HCT116 (cell line): ENCODE measurements at regions not wholly inside any gene's neighbourhood (a gene's known extent, or its start where the extent isn't known, plus 50 kb on each side); places are given as distances from the start of the nearest gene placed in this dataset.

Experiments
- ATAC-seq: fragments of 200-7000 bp; cut with Tn5 transposase; 2 replicates; pipeline ENCODE4 v1.9.1; 2020; ENCODE audit warnings: mild to moderate bottlenecking, moderate library complexity
- BruUV-seq: library from RNA; stranded (reverse); fragments of 400-500 nt; replicated peaks from 2 replicates; lab custom pipeline; 2021; lab: Mats Ljungman, UMichigan
- CTCF ChIA-PET: fragments of 300-600 bp; sonication (Branson Sonifier 250); formaldehyde crosslinking; loops from one replicate; lab custom pipeline; 2021; ENCODE audit warnings: antibody characterized with exemption; lab: Charles Lee
- POLR2A ChIA-PET: fragments of 300-600, 350-600 bp; sonication (Branson Sonifier 250); formaldehyde crosslinking; loops from one replicate; lab custom pipeline; 2021; ENCODE audit warnings: antibody characterized with exemption; lab: Charles Lee
- RAD21 ChIA-PET, 2 experiments: fragments of 300-600 bp; sonication (Branson Sonifier 250); formaldehyde crosslinking; loops; one replicate each; lab custom pipeline; 2023; ENCODE audit warnings: low total read pairs in 2 of 2; ENCODE audit not compliant: uncharacterized antibody in 2 of 2, unreplicated experiment in 2 of 2, low non-redundant PET in 1 of 2; lab: Charles Lee
- DNase-seq: peaks from one replicate; pipeline ENCODE4 v3.0.0-alpha.2; 2010; ENCODE audit warnings: low read depth, low spot score
- H2AFZ ChIP-seq: fragments of 200-600 bp; shearing (Covaris generic), sonication (generic); 2 replicates; pipeline ENCODE4 v1.6.1; 2017; ENCODE audit warnings: low read depth, mixed run types, mixed read lengths, antibody characterized with exemption, low read length; ENCODE audit not compliant: poor library complexity, severe bottlenecking
- H3K27ac ChIP-seq: 2 replicates; pipeline ENCODE4 v1.5.1; 2012; ENCODE audit warnings: low read depth, low read length
- H3K27me3 ChIP-seq: fragments of 200-600 bp; sonication (generic); 2 replicates; pipeline ENCODE4 v1.6.1; 2016; ENCODE audit warnings: mixed run types, low read length, mixed read lengths; ENCODE audit not compliant: insufficient read depth
- H3K36me3 ChIP-seq, 2 experiments: fragments of 200-500 bp in 1 of 2; fragments of 200-600 bp in 1 of 2; sonication (Bioruptor generic) in 1 of 2; sonication (generic) in 1 of 2; 2 replicates each; pipeline versions ENCODE4 v1.5.1 to v1.6.1; 2014 to 2016; ENCODE audit warnings: low read length in 2 of 2, inconsistent platforms in 1 of 2, mixed read lengths in 1 of 2, mixed run types in 1 of 2; ENCODE audit not compliant: insufficient read depth in 2 of 2, control insufficient read depth in 1 of 2
- H3K4me1 ChIP-seq, 2 experiments: fragments of 200-600 bp in 1 of 2; sonication (generic) in 1 of 2; 2 replicates each; pipeline versions ENCODE4 v1.5.1 to v1.6.1; 2012 to 2017; ENCODE audit warnings: low read length in 2 of 2, inconsistent platforms in 1 of 2, mild to moderate bottlenecking in 1 of 2, mixed read lengths in 1 of 2, mixed run types in 1 of 2, moderate library complexity in 1 of 2; ENCODE audit not compliant: insufficient read depth in 2 of 2, control insufficient read depth in 1 of 2
- H3K4me2 ChIP-seq: fragments of 200-600 bp; sonication (generic); 2 replicates; pipeline ENCODE4 v1.6.1; 2017; ENCODE audit warnings: mixed run types, low read length, mixed read lengths
- H3K4me3 ChIP-seq, 2 experiments: fragments of 200-600 bp in 1 of 2; sonication (generic) in 1 of 2; replicated peaks in 1 of 2; 2 replicates each; pipeline ENCODE4 v1.5.1; 2011 to 2016; ENCODE audit warnings: low read length in 2 of 2, control low read depth in 1 of 2, low read depth in 1 of 2, mild to moderate bottlenecking in 1 of 2, mixed read lengths in 1 of 2, mixed run types in 1 of 2
- H3K79me2 ChIP-seq: fragments of 200-600 bp; sonication (generic); 2 replicates; pipeline ENCODE4 v1.6.1; 2017; ENCODE audit warnings: mild to moderate bottlenecking, mixed run types, low read length, moderate library complexity, mixed read lengths; ENCODE audit not compliant: insufficient read depth
- H3K9ac ChIP-seq: fragments of 200-600 bp; sonication (generic); 2 replicates; pipeline ENCODE4 v1.6.1; 2016; ENCODE audit warnings: low read length, mixed read lengths
- H3K9me2 ChIP-seq: fragments of 200-600 bp; sonication (generic), shearing (Covaris generic); 2 replicates; pipeline ENCODE4 v1.6.1; 2017; ENCODE audit warnings: mixed run types, mild to moderate bottlenecking, moderate library complexity; ENCODE audit not compliant: insufficient read depth
- H3K9me3 ChIP-seq, 2 experiments: fragments of 200-500 bp in 1 of 2; fragments of 200-600 bp in 1 of 2; sonication (Bioruptor generic) in 1 of 2; sonication (generic) in 1 of 2; 2 replicates each; pipeline ENCODE4 v1.6.1; 2014 to 2017; ENCODE audit warnings: low read length in 2 of 2, mixed read lengths in 2 of 2, inconsistent platforms in 1 of 2, low read depth in 1 of 2, mild to moderate bottlenecking in 1 of 2, mixed run types in 1 of 2, moderate library complexity in 1 of 2; ENCODE audit not compliant: control insufficient read depth in 1 of 2, insufficient read depth in 1 of 2
- H4K20me1 ChIP-seq: fragments of 200-600 bp; sonication (generic), shearing (Covaris generic); 2 replicates; pipeline ENCODE4 v1.6.1; 2017; ENCODE audit warnings: mixed run types, mild to moderate bottlenecking, moderate library complexity; ENCODE audit not compliant: insufficient read depth
- CBX3 ChIP-seq: IDR thresholded peaks from 2 replicates; pipeline ENCODE4 v1.6.1; 2012; ENCODE audit warnings: low read depth
- CEBPB ChIP-seq: IDR thresholded peaks from 2 replicates; pipeline ENCODE4 v1.6.1; 2012; ENCODE audit warnings: low read depth
- EGR1 ChIP-seq: IDR thresholded peaks from 2 replicates; pipeline ENCODE4 v1.6.1; 2012; ENCODE audit warnings: low read depth
- ELF1 ChIP-seq: IDR thresholded peaks from 2 replicates; pipeline ENCODE4 v1.6.1; 2012; ENCODE audit warnings: low read depth, borderline replicate concordance
- EZH2 ChIP-seq: fragments of 200-600 bp; sonication (generic); IDR thresholded peaks from 2 replicates; pipeline ENCODE4 v1.6.1; 2017; ENCODE audit warnings: antibody characterized with exemption, mixed run types
- EZH2phosphoT487 ChIP-seq: fragments of 200-600 bp; IDR thresholded peaks from 2 replicates; pipeline ENCODE4 v1.6.1; 2018; ENCODE audit warnings: antibody characterized with exemption, borderline replicate concordance
- FOSL1 ChIP-seq: IDR thresholded peaks from 2 replicates; pipeline ENCODE4 v1.6.1; 2012; ENCODE audit warnings: low read depth
- JUND ChIP-seq: IDR thresholded peaks from 2 replicates; pipeline ENCODE4 v1.6.1; 2012
- POLR2A ChIP-seq: IDR thresholded peaks from 2 replicates; pipeline ENCODE4 v1.7.0; 2011; ENCODE audit warnings: borderline replicate concordance; ENCODE audit not compliant: insufficient read depth, insufficient read length; ENCODE audit errors: extremely low read depth
- POLR2AphosphoS5 ChIP-seq: IDR thresholded peaks from 2 replicates; pipeline ENCODE4 v1.6.1; 2011; ENCODE audit warnings: mild to moderate bottlenecking, low read depth, low read length, moderate library complexity
- RAD21 ChIP-seq: IDR thresholded peaks from 2 replicates; pipeline ENCODE4 v1.6.1; 2012; ENCODE audit warnings: low read depth, mild to moderate bottlenecking
- SIN3A ChIP-seq: IDR thresholded peaks from 2 replicates; pipeline ENCODE4 v1.6.1; 2012; ENCODE audit warnings: low read depth
- SP1 ChIP-seq: IDR thresholded peaks from 2 replicates; pipeline ENCODE4 v1.6.1; 2012; ENCODE audit warnings: low read depth
- SRF ChIP-seq: IDR thresholded peaks from 2 replicates; pipeline ENCODE4 v1.6.1; 2012; ENCODE audit warnings: low read depth
- YY1 ChIP-seq: IDR thresholded peaks from 2 replicates; pipeline ENCODE4 v1.6.1; 2011; ENCODE audit warnings: low read length, low read depth, moderate library complexity, mild to moderate bottlenecking; ENCODE audit not compliant: insufficient replicate concordance; ENCODE audit errors: extremely low read depth
- ZFX ChIP-seq: fragments of 450-650 bp; IDR thresholded peaks from 2 replicates; pipeline ENCODE4 v1.6.1; 2017
- ZNF274 ChIP-seq: fragments of 200-500 bp; sonication (Bioruptor generic); IDR thresholded peaks from 2 replicates; pipeline ENCODE4 v1.6.1; 2014; ENCODE audit warnings: mild to moderate bottlenecking, low read depth, low read length, inconsistent platforms
- intact Hi-C: fragments of 100-400 bp; cut with micrococcal nuclease; formaldehyde crosslinking; loops from 2 replicates; pipeline ENCODE4 v1.10.0; 2022
- TF ChIP-seq, protein P1 (sequence below): IDR thresholded peaks from 2 replicates; pipeline ENCODE4 v1.6.1; 2012
- TF ChIP-seq, protein P2 (sequence below), 3 experiments: fragments of 200-600 bp in 1 of 3; sonication (generic) in 1 of 3; IDR thresholded peaks in 2 of 3; conservative IDR thresholded peaks in 1 of 3; 2 replicates each; pipeline ENCODE4 v1.5.1; 2012 to 2017; ENCODE audit warnings: low read depth in 2 of 3, low read length in 2 of 3, antibody characterized with exemption in 1 of 3, borderline replicate concordance in 1 of 3, control low read depth in 1 of 3, mild to moderate bottlenecking in 1 of 3, mixed read lengths in 1 of 3, mixed run types in 1 of 3, moderate library complexity in 1 of 3; ENCODE audit not compliant: insufficient read depth in 1 of 3
- TF ChIP-seq, protein P3 (sequence below): IDR thresholded peaks from 2 replicates; pipeline ENCODE4 v1.6.1; 2012

DNA sequence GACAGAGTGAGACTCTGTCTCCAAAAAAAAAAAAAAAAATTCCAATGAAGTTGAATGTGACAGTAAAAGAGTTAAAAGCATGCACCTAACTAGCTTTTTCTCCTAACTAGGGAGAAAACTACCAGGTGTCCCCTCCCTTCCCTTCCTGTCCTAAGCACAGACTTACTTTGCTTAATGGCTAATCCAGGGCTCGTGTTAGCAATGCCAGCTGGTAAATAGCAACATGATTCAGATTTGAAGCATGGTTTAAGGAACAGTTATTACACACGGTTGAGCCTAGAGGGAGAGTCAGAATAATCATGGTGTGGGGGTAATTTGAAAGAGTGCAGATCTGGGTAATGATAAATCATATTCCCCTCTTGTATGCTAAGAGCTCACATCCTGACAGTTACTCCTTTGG, 338.3 kb downstream of the STIM2 start:
- TF ChIP-seq POLR2A (no peak), ZFX (no peak), EZH2 (no peak), CBX3 (no peak), RAD21 (no peak), EZH2phosphoT487 (no peak), POLR2AphosphoS5 (no peak), YY1 (no peak), SP1 (no peak), ZNF274 (no peak), EGR1 (no peak), SIN3A (no peak), ELF1 (no peak), SRF (no peak), CEBPB (no peak), FOSL1 (no peak), JUND (no peak)
- TF ChIP-seq, protein P1, sequence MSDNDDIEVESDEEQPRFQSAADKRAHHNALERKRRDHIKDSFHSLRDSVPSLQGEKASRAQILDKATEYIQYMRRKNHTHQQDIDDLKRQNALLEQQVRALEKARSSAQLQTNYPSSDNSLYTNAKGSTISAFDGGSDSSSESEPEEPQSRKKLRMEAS = no peak
- TF ChIP-seq, protein P2, sequence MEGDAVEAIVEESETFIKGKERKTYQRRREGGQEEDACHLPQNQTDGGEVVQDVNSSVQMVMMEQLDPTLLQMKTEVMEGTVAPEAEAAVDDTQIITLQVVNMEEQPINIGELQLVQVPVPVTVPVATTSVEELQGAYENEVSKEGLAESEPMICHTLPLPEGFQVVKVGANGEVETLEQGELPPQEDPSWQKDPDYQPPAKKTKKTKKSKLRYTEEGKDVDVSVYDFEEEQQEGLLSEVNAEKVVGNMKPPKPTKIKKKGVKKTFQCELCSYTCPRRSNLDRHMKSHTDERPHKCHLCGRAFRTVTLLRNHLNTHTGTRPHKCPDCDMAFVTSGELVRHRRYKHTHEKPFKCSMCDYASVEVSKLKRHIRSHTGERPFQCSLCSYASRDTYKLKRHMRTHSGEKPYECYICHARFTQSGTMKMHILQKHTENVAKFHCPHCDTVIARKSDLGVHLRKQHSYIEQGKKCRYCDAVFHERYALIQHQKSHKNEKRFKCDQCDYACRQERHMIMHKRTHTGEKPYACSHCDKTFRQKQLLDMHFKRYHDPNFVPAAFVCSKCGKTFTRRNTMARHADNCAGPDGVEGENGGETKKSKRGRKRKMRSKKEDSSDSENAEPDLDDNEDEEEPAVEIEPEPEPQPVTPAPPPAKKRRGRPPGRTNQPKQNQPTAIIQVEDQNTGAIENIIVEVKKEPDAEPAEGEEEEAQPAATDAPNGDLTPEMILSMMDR (IDR thresholded peaks at IDR 0.05 in 2 of 3, conservative IDR thresholded peaks at IDR 0.05 in 1 of 3; ENCODE audit: borderline replicate concordance in 1 of 3, insufficient read depth in 1 of 3, low read depth in 2 of 3, low read length in 2 of 3) = no peak
- TF ChIP-seq, protein P3, sequence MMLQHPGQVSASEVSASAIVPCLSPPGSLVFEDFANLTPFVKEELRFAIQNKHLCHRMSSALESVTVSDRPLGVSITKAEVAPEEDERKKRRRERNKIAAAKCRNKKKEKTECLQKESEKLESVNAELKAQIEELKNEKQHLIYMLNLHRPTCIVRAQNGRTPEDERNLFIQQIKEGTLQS = no peak
- CTCF ChIA-PET = no interaction called here
- no peak overlapping the region for H3K27ac ChIP-seq
- H3K4me1 ChIP-seq = no peaks in the 10 kb centered on the region
- H3K9ac ChIP-seq = no peak overlapping the region
- RAD21 ChIA-PET = no interaction called here
- no peak overlapping the region for H3K4me3 ChIP-seq
- H4K20me1 ChIP-seq = no peaks in the 10 kb centered on the region
- no peaks in the 10 kb centered on the region for H3K9me2 ChIP-seq
- no peak overlapping the region for H2AFZ ChIP-seq
- POLR2A ChIA-PET = no interaction called here
- intact Hi-C loops = no loop called here
- DNase-seq = no peak
- no peaks in the 10 kb centered on the region for H3K79me2 ChIP-seq
- no peaks in the 10 kb centered on the region for H3K27me3 ChIP-seq
- H3K9me3 ChIP-seq = no peaks in the 10 kb centered on the region
- no peaks in the 10 kb centered on the region for H3K36me3 ChIP-seq
- ATAC-seq = no peak
- no peak overlapping the region for H3K4me2 ChIP-seq
- no TSS peak for BruUV-seq
